Activated CD8-positive, alpha-beta memory T cell treated with anti-CD3 and anti-CD28 coated beads for 36 hours (primary cell): ENCODE measurements at regions not wholly inside any gene's neighbourhood (a gene's known extent, or its start where the extent isn't known, plus 50 kb on each side); places are given as distances from the start of the nearest gene placed in this dataset.
"Not testable (repeated sequence)": the region's sequence is repeated elsewhere in the genome, so short reads cannot be mapped to it uniquely, and the experiment has no call there.

Experiments used
- CTCF ChIA-PET: fragments of 350-600 bp; sonication (Branson Sonifier 250); formaldehyde crosslinking; loops from one replicate; lab custom pipeline; 2021; ENCODE audit warnings: antibody characterized with exemption; lab: Charles Lee
- POLR2A ChIA-PET: fragments of 350-600 bp; sonication (Branson Sonifier 250); formaldehyde crosslinking; loops from one replicate; lab custom pipeline; 2021; ENCODE audit warnings: antibody characterized with exemption; lab: Charles Lee

GRCh38 chr15:75100679-75101078 is 77.3 kb downstream of the PPCDC start:
- ChIA-PET CTCF (interaction anchor here (0.6 kb wide), 1 partner anchor 8 kb away, joined by 3 read pairs; no protein-coding TSS in a partner anchor), POLR2A (interaction anchor here (0.6 kb wide), 1 partner anchor 29 kb away, joined by 3 read pairs; no protein-coding TSS in a partner anchor)

- CTCF ChIA-PET, result no interaction called here
- POLR2A ChIA-PET, result no interaction called here
Measured at GRCh38 chr15:75104804-75105557, 81.6 kb downstream of the PPCDC start.

- ChIA-PET POLR2A (interaction anchor here (0.6 to 2.2 kb wide), 3 partner anchors 24 to 1429 kb away, joined by 3 to 6 read pairs (median 4); partner anchors contain the start of gene C15orf39), CTCF (interaction anchor here (0.6 to 2.0 kb wide), 6 partner anchors 9 to 737 kb away, joined by 3 to 5 read pairs (median 4); partner anchors contain the start of gene C15orf39)
Measured at GRCh38 chr15:75107516-75107907, 84.1 kb downstream of the PPCDC start.

- CTCF ChIA-PET, result interaction anchor here (0.6 to 2.0 kb wide), 7 partner anchors 9 to 738 kb away, joined by 3 to 5 read pairs (median 3); partner anchors contain the start of gene C15orf39
Measured at GRCh38 chr15:75107908-75108838, 84.8 kb downstream of the PPCDC start.

GRCh38 chr15:75109021-75109735 is 85.8 kb downstream of the PPCDC start:
- ChIA-PET CTCF (interaction anchor here (0.9 to 2.0 kb wide), 4 partner anchors 9 to 92 kb away, joined by 3 to 5 read pairs (median 4); partner anchors contain the start of gene C15orf39), POLR2A (interaction anchor here (1.1 to 2.2 kb wide), 2 partner anchors 20 to 92 kb away, joined by 5 to 6 read pairs; partner anchors contain the start of gene C15orf39)

More at GRCh38 chr15:75107908-75108838, 84.8 kb downstream of the PPCDC start:
- POLR2A ChIA-PET, result interaction anchor here (0.6 to 2.2 kb wide), 5 partner anchors 21 to 1429 kb away, joined by 3 to 6 read pairs (median 4); partner anchors contain the start of gene C15orf39

- ChIA-PET POLR2A (interaction anchor here (2.2 kb wide), 1 partner anchor 92 kb away, joined by 6 read pairs; the partner anchor contains the start of gene C15orf39), CTCF (interaction anchor here (0.9 kb wide), 1 partner anchor 9 kb away, joined by 3 read pairs; no protein-coding TSS in a partner anchor)
Measured at GRCh38 chr15:75109736-75110130, 86.3 kb downstream of the PPCDC start.

GRCh38 chr15:75112278-75112847 is 89.0 kb downstream of the PPCDC start:
- POLR2A ChIA-PET, result interaction anchor here (0.7 kb wide), 1 partner anchor 70 kb away, joined by 3 read pairs; no protein-coding TSS in a partner anchor
- CTCF ChIA-PET, result no interaction called here

GRCh38 chr15:75112848-75113492 is 88.7 kb upstream of the C15orf39 start:
- ChIA-PET POLR2A (interaction anchor here (0.7 kb wide), 1 partner anchor 69 kb away, joined by 3 read pairs; no protein-coding TSS in a partner anchor), CTCF (interaction anchor here (0.7 kb wide), 1 partner anchor 23 kb away, joined by 4 read pairs; no protein-coding TSS in a partner anchor)

- POLR2A ChIA-PET, result no interaction called here
- CTCF ChIA-PET, result no interaction called here
Measured at GRCh38 chr15:75114327-75114726, 87.4 kb upstream of the C15orf39 start.

- ChIA-PET CTCF (no interaction called here), POLR2A (no interaction called here)
Measured at GRCh38 chr15:75114796-75115195, 86.9 kb upstream of the C15orf39 start.

GRCh38 chr15:75115411-75115913 is 86.2 kb upstream of the C15orf39 start:
- CTCF ChIA-PET, POLR2A ChIA-PET: not testable (repeated sequence)

- CTCF ChIA-PET, POLR2A ChIA-PET: not testable (repeated sequence)
Measured at GRCh38 chr15:75116143-75116542, 85.5 kb upstream of the C15orf39 start.

GRCh38 chr15:75117993-75118392 is 83.7 kb upstream of the C15orf39 start:
- CTCF ChIA-PET, result no interaction called here
- POLR2A ChIA-PET, result no interaction called here

- CTCF ChIA-PET, POLR2A ChIA-PET: not testable (repeated sequence)
Measured at GRCh38 chr15:75119312-75119711, 82.4 kb upstream of the C15orf39 start.

GRCh38 chr15:75121491-75121890 is 80.2 kb upstream of the C15orf39 start:
- POLR2A ChIA-PET, result no interaction called here
- CTCF ChIA-PET, result no interaction called here

GRCh38 chr15:75123395-75123794 is 78.3 kb upstream of the C15orf39 start:
- POLR2A ChIA-PET, result no interaction called here
- CTCF ChIA-PET, result no interaction called here

- POLR2A ChIA-PET, CTCF ChIA-PET: not testable (repeated sequence)
Measured at GRCh38 chr15:75124278-75124677, 77.4 kb upstream of the C15orf39 start.
